ENCODE measurements at regions not wholly inside any gene's neighbourhood (a gene's known extent, or its start where the extent isn't known, plus 50 kb on each side); places are given as distances from the start of the nearest gene placed in this dataset.

- no peak for DNase-seq (ENCODE audit: low read depth in 4 of 4, low spot score in 3 of 4)
These were observed 355.9 kb upstream of the RIOK2 start for GRCh38 chr5:97538912-97539311.

GRCh38 chr5:97541864-97542263 lies 358.8 kb upstream of the RIOK2 start:
- no peak for DNase-seq (ENCODE audit: low read depth in 4 of 4, low spot score in 3 of 4)

- no peak for DNase-seq (ENCODE audit: low read depth in 4 of 4, low spot score in 3 of 4)
These were observed 359.4 kb upstream of the RIOK2 start for GRCh38 chr5:97542469-97542868.

DNA sequence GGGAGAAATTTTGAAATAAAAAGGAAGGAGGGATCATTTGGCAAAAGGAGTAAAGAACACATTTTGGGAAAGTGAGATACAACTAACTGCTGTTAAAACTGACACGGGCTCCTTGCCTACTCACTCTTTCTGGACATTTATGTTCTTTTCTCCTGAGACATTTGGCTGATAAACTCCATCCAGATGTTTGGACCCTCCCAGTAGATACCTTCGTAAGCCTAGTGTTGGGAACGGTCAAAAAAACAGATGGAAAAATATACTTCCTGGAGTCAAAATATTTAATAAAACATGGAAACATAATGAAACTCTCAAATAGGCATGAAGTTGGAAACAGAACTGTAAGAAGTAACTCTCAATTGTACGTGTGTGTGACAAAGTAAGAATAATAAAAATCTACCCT lies 360.1 kb upstream of the RIOK2 start:
- no peak for DNase-seq (ENCODE audit: low read depth in 4 of 4, low spot score in 3 of 4)

- DNase-seq (ENCODE audit: low read depth in 4 of 4, low spot score in 3 of 4) = no peak
These were observed 361.2 kb upstream of the RIOK2 start for GRCh38 chr5:97544240-97544639.

DNA sequence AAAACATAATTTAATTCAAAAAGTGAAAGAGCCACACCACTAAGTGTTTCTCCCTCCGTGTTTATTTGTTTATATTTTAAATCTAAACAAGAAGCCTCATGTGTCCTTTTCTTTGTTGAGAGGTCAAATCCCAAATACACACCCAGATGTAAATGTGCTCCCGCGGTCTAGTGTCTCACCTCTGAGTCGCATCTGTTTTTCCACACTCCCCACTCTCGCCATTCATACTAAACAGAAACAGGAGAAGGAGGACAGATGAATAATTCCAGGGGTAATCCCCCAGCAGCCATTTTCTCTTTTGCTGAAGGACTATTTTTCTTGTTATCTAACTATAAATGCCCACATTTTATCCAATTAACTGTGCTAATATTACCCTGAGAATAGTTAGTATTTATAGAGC lies 361.6 kb upstream of the RIOK2 start:
- DNase-seq (ENCODE audit: low read depth in 4 of 4, low spot score in 3 of 4) = no peak

DNA sequence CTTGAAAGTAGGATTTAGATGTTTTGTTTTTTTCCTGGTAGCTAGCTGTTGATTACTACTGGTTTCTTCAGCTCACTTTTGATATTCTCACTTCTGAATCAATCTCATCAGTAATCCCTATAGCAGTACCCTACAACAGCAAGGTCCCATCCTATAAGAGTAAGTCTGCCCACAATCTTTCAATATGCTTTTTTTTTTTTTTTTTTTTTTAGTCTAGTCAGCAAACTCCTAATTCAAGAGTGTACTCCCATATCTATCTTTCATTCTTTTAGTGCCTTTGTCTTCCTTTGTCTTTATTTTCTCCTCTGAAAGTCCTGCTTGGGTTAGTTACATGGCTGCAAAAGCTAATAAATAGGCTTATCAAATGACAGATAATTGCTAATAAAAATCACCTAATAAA lies 362.4 kb upstream of the RIOK2 start:
- no peak for DNase-seq (ENCODE audit: low read depth in 4 of 4, low spot score in 3 of 4)

- DNase-seq (ENCODE audit: low read depth in 4 of 4, low spot score in 3 of 4) = no peak
These were observed 363.0 kb upstream of the RIOK2 start for GRCh38 chr5:97545886-97546535.

- no peak for DNase-seq (ENCODE audit: low read depth in 4 of 4, low spot score in 3 of 4)
These were observed 364.4 kb upstream of the RIOK2 start for GRCh38 chr5:97547430-97547829.

GRCh38 chr5:97547999-97548738 lies 365.1 kb upstream of the RIOK2 start:
- no peak for DNase-seq (ENCODE audit: low read depth in 4 of 4, low spot score in 3 of 4)

DNA sequence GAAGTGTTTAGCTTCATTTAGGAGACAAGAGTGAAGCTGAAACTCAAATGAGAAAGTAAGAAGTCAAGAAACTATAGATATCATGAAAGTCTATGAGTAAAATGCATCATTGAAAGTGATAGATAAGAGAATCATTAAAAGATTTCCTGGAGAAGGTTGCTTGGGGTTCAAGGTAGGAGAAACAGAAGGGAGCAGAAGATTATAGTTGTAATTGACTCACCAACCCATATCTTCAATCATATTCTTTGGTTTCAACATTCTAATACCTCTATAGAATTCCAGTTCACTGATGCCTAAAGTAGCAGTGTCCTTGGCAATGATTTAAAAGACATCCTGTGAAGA lies 365.7 kb upstream of the RIOK2 start:
- DNase-seq (ENCODE audit: low read depth in 4 of 4, low spot score in 3 of 4) = no peak

GRCh38 chr5:97549496-97549895 lies 366.4 kb upstream of the RIOK2 start:
- DNase-seq (ENCODE audit: low read depth in 4 of 4, low spot score in 3 of 4) = no peak

DNA sequence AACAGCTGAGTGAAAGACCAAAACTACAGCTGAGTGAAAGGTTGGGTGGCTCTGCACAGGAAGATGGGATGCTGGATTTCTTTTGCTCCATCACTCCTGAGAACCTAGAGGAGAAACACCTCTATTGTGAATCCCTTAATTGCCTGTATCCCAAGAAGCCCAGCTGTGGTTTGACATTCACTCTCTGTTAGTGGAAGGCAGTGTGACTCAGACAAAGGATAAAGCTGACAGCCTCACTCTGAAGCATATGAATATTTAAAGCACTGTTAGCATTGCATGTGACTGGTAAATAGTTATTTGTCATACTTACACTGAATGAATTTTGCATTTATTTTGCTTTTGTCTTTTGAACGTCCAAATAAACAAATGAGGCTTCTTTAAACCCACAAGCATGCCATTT lies 367.1 kb upstream of the RIOK2 start:
- DNase-seq (ENCODE audit: low read depth in 4 of 4, low spot score in 3 of 4) = no peak

DNA sequence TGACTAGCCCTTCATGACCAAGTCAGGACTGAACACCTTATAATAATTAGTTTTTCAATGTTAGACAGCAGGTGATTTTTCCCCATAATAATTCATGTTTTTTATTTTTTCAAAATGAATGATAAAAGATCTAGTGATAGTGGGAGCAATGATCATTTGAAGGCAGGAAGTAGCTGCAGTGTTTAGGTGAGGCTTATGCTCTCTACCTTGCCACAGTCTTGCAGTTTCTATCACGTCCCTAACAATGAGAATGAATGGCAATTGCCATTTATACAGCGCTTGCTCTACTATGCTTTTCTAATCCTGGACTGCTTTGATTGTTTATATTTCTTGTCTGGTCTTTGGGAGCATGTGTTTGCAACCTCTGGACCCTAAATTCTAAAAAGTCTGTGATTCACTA lies 367.8 kb upstream of the RIOK2 start:
- DNase-seq (ENCODE audit: low read depth in 4 of 4, low spot score in 3 of 4) = no peak

GRCh38 chr5:97553604-97554452 lies 370.8 kb upstream of the RIOK2 start:
- DNase-seq (ENCODE audit: low read depth in 4 of 4, low spot score in 3 of 4) = no peak

DNA sequence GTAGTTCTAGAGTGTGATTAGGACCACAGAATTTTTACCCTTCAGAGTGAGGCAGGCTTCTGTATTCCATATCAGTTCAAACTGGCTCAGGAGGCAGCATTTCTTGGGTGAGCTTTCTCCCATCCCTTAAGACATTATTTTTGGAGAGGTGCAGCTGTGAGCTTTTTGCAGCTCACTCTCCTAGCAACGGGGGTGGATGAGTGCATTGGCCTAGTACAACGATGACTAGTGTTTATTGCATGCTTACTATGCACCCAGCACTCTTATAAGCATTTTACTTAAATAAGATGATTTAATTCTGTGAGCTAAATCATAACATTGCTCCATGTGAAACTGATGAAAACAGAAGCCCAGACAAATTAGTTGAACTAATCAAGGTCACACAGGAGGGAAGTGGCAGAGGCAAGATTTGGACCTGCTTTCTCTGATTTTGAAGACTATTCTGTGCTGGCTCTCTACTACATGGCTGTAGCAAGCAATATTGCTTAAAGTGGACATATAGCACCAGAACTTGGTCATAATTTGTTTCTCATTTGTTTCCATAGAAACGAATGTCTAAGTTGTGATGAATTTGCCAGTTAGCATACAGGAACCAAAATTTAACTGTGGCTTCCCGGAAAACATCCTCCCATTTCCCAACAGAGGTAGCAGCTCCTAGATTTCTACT lies 372.1 kb upstream of the RIOK2 start:
- DNase-seq (ENCODE audit: low read depth in 4 of 4, low spot score in 3 of 4) = no peak

DNA sequence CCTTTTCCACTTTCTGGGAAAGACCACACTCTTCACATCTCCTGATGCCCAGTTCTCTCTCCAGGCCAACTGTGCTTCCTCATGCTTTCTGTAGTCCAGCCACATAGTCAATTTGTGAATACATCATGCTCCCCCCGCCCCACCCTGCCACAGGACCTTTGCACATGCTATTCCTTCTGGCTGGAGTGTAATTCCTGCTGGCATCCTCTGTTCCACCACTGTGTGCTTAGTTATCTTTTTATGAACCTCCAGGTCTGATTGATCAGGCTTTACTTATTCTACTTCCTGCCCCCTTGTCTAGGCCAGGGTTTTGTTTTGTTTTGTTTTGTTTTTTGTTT lies 372.6 kb upstream of the RIOK2 start:
- DNase-seq (ENCODE audit: low read depth in 4 of 4, low spot score in 3 of 4) = no peak

- no peak for DNase-seq (ENCODE audit: low read depth in 4 of 4, low spot score in 3 of 4)
These were observed 377.0 kb upstream of the RIOK2 start for GRCh38 chr5:97559827-97560598.

- DNase-seq (ENCODE audit: low read depth in 4 of 4, low spot score in 3 of 4) = no peak
These were observed 377.5 kb upstream of the RIOK2 start for GRCh38 chr5:97560599-97560993.

DNA sequence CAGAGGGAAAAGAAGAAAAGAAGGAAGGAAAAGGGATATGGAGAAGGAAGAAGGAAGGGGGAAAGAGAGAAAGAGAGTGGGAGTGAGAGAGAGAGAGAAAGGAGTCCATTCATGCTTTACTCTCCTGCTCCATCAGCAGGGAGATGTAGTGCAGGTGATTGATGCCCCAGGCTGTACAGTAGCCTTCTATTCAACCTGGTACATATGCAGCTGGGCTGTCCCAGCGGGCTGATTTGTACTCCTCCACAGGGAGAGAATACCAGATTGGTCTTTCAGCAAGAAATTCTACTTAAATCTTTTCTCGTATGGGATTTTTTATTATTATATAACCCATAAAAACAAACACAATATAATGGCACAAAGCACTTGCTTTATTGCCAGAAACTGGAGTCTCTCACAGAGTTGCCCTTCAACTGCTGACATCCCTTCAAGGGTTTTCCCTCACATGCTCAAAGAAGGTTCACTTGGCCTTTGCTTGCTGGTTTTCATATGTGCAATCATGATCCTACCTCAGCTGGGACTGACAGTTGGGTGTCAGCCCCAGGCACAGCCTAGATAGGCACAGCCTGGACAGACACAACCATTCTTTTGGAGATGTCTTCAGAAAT lies 380.1 kb upstream of the RIOK2 start:
- DNase-seq (ENCODE audit: low read depth in 4 of 4, low spot score in 3 of 4) = no peak

All from right renal pelvis (tissue), 4 donors.